HCT116 (cell line): ENCODE measurements at regions not wholly inside any gene's neighbourhood (a gene's known extent, or its start where the extent isn't known, plus 50 kb on each side); places are given as distances from the start of the nearest gene placed in this dataset.

ENCODE experiments used
- CBX3 ChIP-seq: IDR thresholded peaks from 2 replicates; pipeline ENCODE4 v1.6.1; 2012; ENCODE audit warnings: low read depth
- CEBPB ChIP-seq: IDR thresholded peaks from 2 replicates; pipeline ENCODE4 v1.6.1; 2012; ENCODE audit warnings: low read depth
- CTCF ChIP-seq, 3 experiments: fragments of 200-600 bp in 1 of 3; sonication (generic) in 1 of 3; IDR thresholded peaks in 2 of 3; conservative IDR thresholded peaks in 1 of 3; 2 replicates each; pipeline ENCODE4 v1.5.1; 2012 to 2017; ENCODE audit warnings: low read depth in 2 of 3, low read length in 2 of 3, antibody characterized with exemption in 1 of 3, borderline replicate concordance in 1 of 3, control low read depth in 1 of 3, mild to moderate bottlenecking in 1 of 3, mixed read lengths in 1 of 3, mixed run types in 1 of 3, moderate library complexity in 1 of 3; ENCODE audit not compliant: insufficient read depth in 1 of 3
- EZH2 ChIP-seq: fragments of 200-600 bp; sonication (generic); IDR thresholded peaks from 2 replicates; pipeline ENCODE4 v1.6.1; 2017; ENCODE audit warnings: antibody characterized with exemption, mixed run types
- POLR2A ChIP-seq: IDR thresholded peaks from 2 replicates; pipeline ENCODE4 v1.7.0; 2011; ENCODE audit warnings: borderline replicate concordance; ENCODE audit not compliant: insufficient read depth, insufficient read length; ENCODE audit errors: extremely low read depth
- POLR2AphosphoS5 ChIP-seq: IDR thresholded peaks from 2 replicates; pipeline ENCODE4 v1.6.1; 2011; ENCODE audit warnings: mild to moderate bottlenecking, low read depth, low read length, moderate library complexity
- RAD21 ChIP-seq: IDR thresholded peaks from 2 replicates; pipeline ENCODE4 v1.6.1; 2012; ENCODE audit warnings: low read depth, mild to moderate bottlenecking
- REST ChIP-seq: IDR thresholded peaks from 2 replicates; pipeline ENCODE4 v1.6.1; 2012; ENCODE audit warnings: low read depth
- SIN3A ChIP-seq: IDR thresholded peaks from 2 replicates; pipeline ENCODE4 v1.6.1; 2012; ENCODE audit warnings: low read depth
- SP1 ChIP-seq: IDR thresholded peaks from 2 replicates; pipeline ENCODE4 v1.6.1; 2012; ENCODE audit warnings: low read depth
- ZFX ChIP-seq: fragments of 450-650 bp; IDR thresholded peaks from 2 replicates; pipeline ENCODE4 v1.6.1; 2017
- ZNF274 ChIP-seq: fragments of 200-500 bp; sonication (Bioruptor generic); IDR thresholded peaks from 2 replicates; pipeline ENCODE4 v1.6.1; 2014; ENCODE audit warnings: mild to moderate bottlenecking, low read depth, low read length, inconsistent platforms

- TF ChIP-seq ZFX (no peak), POLR2AphosphoS5 (no peak), RAD21 (no peak), SP1 (no peak), CTCF (IDR thresholded peaks at IDR 0.05 in 2 of 3, conservative IDR thresholded peaks at IDR 0.05 in 1 of 3; ENCODE audit: borderline replicate concordance in 1 of 3, insufficient read depth in 1 of 3, low read depth in 2 of 3, low read length in 2 of 3) (no peak), CEBPB (no peak), ZNF274 (no peak), SIN3A (no peak), EZH2 (no peak), CBX3 (no peak), REST (no peak), POLR2A (no peak)
Observed at GRCh38 chr9:86513429-86513828, 159.2 kb upstream of the TUT7 start.
